Glomerular endothelial cell (primary cell): ENCODE measurements at regions not wholly inside any gene's neighbourhood (a gene's known extent, or its start where the extent isn't known, plus 50 kb on each side); places are given as distances from the start of the nearest gene placed in this dataset.

Experiments used
- DNase-seq: peaks from one replicate; pipeline ENCODE4 v3.0.0-alpha.2; 2011; ENCODE audit warnings: low read depth, low spot score; ENCODE audit errors: extremely low read depth

GRCh38 chr2:198452327-198452726, 647.9 kb downstream of the PLCL1 start:
- no peak for DNase-seq

- no peak for DNase-seq
These were observed 644.4 kb downstream of the PLCL1 start for GRCh38 chr2:198448789-198449188.

- DNase-seq: no peak
These were observed 640.5 kb downstream of the PLCL1 start for GRCh38 chr2:198444800-198445287.

DNA sequence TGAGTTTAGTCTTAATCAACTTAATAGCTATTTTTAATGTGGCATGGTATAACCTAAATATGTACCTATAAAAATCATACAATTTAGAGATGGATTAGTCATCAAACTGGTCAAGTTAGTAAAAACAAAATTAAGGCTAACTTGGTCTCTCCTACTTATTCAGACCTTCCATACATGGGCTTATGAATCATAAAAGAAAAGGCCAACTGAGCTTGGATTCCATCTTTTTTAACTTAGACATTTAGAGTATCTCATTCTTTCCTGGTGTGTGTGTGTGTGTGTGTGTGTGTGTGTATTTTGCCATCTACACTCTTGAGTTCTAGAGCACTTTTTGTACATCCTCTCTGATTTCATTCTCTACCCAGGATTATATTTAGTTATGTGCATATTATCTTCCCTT, 637.5 kb downstream of the PLCL1 start:
- DNase-seq: no peak

- DNase-seq: no peak
These were observed 636.9 kb downstream of the PLCL1 start for GRCh38 chr2:198441246-198441645.

DNA sequence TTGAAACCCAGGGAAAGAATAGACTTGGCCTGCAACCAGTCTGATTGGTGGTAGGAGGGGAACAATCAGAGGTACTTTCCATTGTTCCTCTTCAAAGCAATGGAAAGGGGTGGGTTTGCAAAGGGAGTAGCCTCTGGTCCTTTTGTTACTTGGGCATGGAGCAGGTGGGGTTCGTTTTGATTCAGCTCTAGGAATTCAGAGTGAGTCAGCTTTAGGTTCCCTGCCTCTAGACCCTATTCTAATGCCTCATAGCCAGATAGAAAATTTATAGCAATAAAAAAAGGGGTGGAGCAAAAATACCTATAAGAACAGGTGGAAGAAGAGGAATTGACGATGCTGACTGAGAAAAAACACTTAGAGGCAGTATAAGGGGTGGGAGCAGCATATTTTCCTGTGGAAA, 636.4 kb downstream of the PLCL1 start:
- DNase-seq: no peak

DNA sequence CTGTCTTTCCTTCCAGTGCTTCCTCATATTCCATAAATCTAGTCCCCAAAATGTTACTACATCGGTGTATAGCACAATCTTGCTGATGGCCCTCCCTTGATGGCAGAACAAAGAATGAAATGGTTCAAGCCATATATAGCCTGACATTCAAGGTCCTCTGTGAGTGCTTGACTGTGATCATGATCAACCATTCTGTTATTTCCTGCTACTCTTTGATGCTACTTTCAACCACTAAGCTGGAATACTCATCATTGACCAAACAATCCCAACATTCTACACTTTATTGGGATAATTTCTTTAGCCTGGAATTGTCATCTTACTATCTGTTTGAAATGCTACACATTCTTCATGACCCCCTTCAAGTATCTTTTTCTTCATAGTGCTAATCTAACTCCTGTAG, 633.9 kb downstream of the PLCL1 start:
- DNase-seq: no peak

GRCh38 chr2:198424112-198424511, 619.7 kb downstream of the PLCL1 start:
- no peak for DNase-seq

DNA sequence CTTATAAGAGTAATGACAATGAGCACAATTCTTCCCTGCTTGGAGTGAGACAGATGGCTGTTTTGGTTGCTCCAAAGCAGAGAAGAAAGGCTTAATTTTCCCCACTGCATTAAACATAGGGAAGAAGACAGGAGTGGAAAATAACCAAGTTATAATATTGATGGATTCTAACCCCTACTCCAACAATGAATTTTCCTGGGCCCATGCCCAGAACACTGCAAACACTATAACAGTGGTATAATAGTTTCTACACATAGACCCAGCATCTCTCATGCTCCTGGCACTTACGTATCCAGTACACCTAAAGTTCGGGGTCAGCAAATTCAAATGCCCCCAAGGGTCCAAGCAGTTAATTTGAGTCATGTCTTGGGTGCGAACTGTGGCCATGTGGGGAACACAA, 613.4 kb downstream of the PLCL1 start:
- DNase-seq: no peak

DNA sequence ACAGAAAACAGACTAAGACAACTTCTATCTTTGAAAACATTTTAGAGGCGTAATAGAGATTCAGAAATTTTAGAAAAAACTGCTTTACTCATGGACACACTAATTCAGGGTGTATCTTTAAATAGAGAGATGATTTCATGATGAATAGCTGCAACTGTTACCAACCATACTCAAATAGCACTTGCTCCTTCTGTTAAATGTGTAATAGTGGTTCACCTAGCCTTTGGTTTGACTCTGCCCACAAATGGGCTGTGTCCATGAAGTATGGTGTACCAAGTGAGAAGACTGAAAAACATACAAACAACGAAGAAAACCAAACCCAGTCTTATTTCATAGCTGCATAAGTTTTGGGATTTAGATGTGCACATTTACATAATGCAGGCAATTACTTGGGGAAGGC, 610.6 kb downstream of the PLCL1 start:
- DNase-seq: no peak

- no peak for DNase-seq
These were observed 607.5 kb downstream of the PLCL1 start for GRCh38 chr2:198411936-198412335.

DNA sequence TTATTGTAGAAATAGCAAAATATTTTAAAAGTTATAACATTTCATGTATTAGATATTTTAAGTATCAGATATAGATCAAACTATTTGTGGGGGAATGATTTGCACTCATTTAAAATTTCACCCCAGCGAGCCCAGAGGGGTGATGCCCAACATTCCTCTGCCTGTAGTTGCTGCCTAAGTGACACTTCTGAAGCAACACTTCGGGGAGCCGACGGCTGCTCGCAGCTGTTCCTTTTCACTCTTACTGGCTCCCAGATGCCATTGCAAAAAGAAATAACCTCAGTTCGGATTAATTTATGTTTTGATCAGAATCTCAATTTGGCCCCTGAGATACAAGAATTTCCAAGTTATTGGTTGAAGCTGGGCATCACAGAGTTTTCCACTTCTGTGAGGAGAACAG, 603.8 kb downstream of the PLCL1 start:
- DNase-seq: no peak

GRCh38 chr2:198405311-198405710, 600.9 kb downstream of the PLCL1 start:
- DNase-seq: no peak

GRCh38 chr2:198401644-198402043, 597.3 kb downstream of the PLCL1 start:
- DNase-seq: no peak

GRCh38 chr2:198400999-198401398, 596.6 kb downstream of the PLCL1 start:
- DNase-seq: no peak

DNA sequence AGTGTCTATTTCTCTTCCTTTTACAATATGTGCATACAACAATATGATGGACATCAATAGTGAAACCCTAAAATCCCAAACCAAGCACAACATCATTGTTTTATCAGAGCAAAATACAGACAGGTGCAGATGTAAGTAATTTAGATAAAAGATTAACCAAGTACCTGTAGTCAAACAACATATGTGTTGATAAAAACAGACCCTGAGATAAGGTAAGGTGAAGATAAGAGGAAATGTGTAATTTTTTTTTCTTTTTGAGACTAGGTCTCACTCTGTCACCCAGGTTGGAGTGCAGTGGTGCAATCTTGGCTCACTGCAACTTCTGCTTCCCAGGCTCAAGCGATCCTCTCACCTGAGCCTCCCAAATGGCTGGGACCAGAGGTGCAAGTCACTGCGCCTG, 589.8 kb downstream of the PLCL1 start:
- no peak for DNase-seq

GRCh38 chr2:198390670-198391069, 586.3 kb downstream of the PLCL1 start:
- DNase-seq: no peak

- no peak for DNase-seq
These were observed 583.3 kb downstream of the PLCL1 start for GRCh38 chr2:198387677-198388076.

DNA sequence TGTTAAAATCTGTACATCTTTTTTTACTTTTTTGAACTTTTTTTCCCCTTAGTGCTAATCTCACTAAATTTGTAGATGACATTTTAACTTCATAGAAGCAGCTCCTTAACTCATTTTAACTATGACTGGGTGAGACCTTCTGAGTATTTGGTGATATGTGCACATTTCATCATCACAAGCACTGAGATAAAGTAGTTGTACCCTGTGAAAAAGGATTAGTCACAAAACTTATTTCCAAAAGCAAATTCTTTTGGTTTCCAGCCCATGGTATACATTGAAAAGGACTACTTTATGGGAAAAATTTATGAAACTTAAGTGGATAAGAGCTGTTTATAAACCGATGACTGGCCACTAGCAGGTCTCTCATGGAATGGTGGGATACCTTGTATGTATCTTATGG, 581.5 kb downstream of the PLCL1 start:
- no peak for DNase-seq

DNA sequence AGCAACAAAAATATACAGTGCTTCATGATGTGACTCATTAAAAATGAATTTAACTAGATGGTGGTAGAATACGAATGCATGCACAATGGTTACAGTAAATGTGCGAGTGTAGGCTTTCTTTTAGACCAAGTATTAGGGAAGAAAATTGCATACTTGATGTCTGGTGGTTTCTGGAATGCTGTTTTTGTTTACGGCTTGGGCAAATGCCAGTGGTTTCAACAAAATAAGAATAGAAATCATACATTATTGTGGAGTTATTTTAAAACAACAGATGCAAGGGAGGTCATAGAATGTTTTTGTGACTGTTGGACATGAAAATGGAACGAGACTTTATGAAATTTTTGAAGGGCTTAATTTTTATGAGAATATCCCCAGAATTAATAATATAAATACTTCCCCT, 580.9 kb downstream of the PLCL1 start:
- no peak for DNase-seq

- DNase-seq: no peak
These were observed 579.0 kb downstream of the PLCL1 start for GRCh38 chr2:198383392-198383791.

DNA sequence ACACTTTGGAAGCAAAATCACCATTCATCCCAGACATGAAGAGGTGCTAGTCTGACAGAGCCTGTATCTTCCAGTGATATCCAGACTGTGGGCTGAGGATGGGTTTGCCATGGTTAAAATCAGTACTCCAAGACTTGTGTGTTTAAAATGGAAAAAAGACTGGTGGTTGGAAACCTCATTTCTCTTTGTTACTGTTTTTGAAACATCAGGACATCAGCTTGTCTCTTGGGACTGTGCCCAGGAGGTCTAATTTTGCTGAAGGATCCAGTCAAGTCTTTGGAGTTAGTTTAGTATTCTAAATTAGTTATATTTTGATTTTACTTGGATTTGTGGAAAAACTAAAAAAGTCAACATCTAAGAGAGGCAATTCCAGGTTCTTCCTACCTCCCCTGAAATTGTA, 578.4 kb downstream of the PLCL1 start:
- no peak for DNase-seq

- DNase-seq: no peak
These were observed 572.3 kb downstream of the PLCL1 start for GRCh38 chr2:198376677-198377076.

GRCh38 chr2:198375083-198375410, 570.7 kb downstream of the PLCL1 start:
- DNase-seq: no peak
